Prostate gland (tissue), 2 donors: ENCODE measurements at regions not wholly inside any gene's neighbourhood (a gene's known extent, or its start where the extent isn't known, plus 50 kb on each side); places are given as distances from the start of the nearest gene placed in this dataset.

Source experiments
- DNase-seq: peaks from one replicate; pipeline ENCODE4 v3.0.0-alpha.2; 2019; ENCODE audit warnings: low spot score
- H3K27ac ChIP-seq, 2 donors: fragments of 200-600 bp; sonication (generic); 2 replicates each; pipeline ENCODE4 v1.5.1; 2017 to 2019
- H3K27me3 ChIP-seq: fragments of 200-600 bp; sonication (generic); replicated peaks from 2 replicates; pipeline ENCODE4 v1.5.1; 2019; ENCODE audit not compliant: insufficient read depth
- H3K36me3 ChIP-seq, 2 donors: fragments of 200-600 bp; sonication (generic); 1 replicate in 1 of 2; 2 replicates in 1 of 2; pipeline versions ENCODE4 v1.5.1 to v1.8.1; 2017 to 2019
- H3K4me1 ChIP-seq: fragments of 200-600 bp; sonication (generic); replicated peaks from 2 replicates; pipeline ENCODE4 v1.5.1; 2019
- H3K4me3 ChIP-seq, 2 donors: fragments of 200-600 bp; sonication (generic); 2 replicates each; pipeline ENCODE4 v1.5.1; 2017 to 2019
- H3K9me3 ChIP-seq: fragments of 200-600 bp; sonication (generic); 2 replicates; pipeline ENCODE4 v1.5.1; 2017
- POLR2A ChIP-seq: fragments of 450-650 bp; IDR thresholded peaks from one replicate; pipeline ENCODE4 v1.6.1; 2016; ENCODE audit warnings: antibody characterized with exemption, mild to moderate bottlenecking
- POLR2AphosphoS5 ChIP-seq: sonication (generic); formaldehyde crosslinking; IDR thresholded peaks from one replicate; pipeline ENCODE4 v1.6.1; 2017; ENCODE audit warnings: antibody characterized with exemption
- WGBS: methylation state at CpG from one replicate; pipeline ENCODE4 v1.1.5; 2018; 5-methylcytosine and 5-hydroxymethylcytosine counted together
- intact Hi-C: fragments of 100-400 bp; cut with DNase I; formaldehyde crosslinking; loops from one replicate; pipeline ENCODE4 v1.14.2; 2022
- TF ChIP-seq, protein P1 (sequence below), 4 experiments: fragments of 200-600 bp in 2 of 4; fragments of 450-650 bp in 2 of 4; sonication (generic) in 2 of 4; IDR thresholded peaks; 1 replicate in 3 of 4; 2 replicates in 1 of 4; pipeline ENCODE4 v1.5.1; 2016 to 2019; ENCODE audit warnings: antibody characterized with exemption in 4 of 4, mild to moderate bottlenecking in 2 of 4, moderate library complexity in 2 of 4

DNA sequence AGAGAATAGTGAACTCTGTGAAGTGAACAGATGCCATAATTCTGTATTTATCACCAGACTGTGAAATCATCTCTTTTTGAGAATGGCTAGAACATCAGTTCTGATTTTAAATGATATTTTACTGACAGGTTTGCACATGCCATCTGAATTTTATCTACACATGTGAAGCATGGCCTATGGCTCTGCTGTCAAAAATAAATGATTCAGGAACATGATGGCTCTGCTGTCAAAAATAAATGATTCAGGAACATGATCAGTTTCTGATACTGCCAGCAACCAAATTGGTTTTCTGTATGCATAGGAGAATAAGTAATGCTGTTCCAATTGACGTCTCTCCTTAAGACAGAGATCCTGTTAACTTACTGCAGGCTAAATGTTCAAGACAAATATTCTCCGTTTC, 70.6 kb upstream of the TLL1 start:
- no peaks in the 10 kb centered on the region for H3K4me1 ChIP-seq
- DNase-seq = no peak
- H3K27me3 ChIP-seq = no peaks in the 10 kb centered on the region
- no peaks in the 10 kb centered on the region for H3K36me3 ChIP-seq
- no peak for TF ChIP-seq POLR2AphosphoS5
- 90% methylated on average over 2 of the region's 2 CpGs for WGBS
- intact Hi-C loops = no loop called here
- H3K9me3 ChIP-seq = no peaks in the 10 kb centered on the region
- H3K4me3 ChIP-seq = no peak overlapping the region
- H3K27ac ChIP-seq = no peak overlapping the region

DNA sequence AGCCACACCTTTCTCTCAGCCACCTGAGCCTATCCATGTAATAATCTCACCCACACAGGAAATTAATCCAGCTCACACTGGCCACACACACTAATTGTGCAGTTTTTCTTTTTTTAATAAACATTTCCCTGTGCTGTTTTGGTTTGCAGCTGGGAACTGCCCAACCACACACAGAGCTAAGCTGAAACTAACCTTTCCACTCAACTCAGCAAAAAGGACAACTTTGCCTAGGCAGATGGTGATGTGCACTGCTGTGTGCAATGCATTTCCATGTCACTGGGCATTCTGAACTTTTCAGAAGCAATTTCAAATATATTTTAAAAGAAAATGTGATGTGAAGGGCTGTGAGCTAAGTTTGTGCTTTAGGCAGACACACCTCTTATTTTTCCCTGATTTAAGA, 70.0 kb upstream of the TLL1 start:
- intact Hi-C loops = no loop called here
- Histone ChIP-seq H3K4me3 (no peak overlapping the region), H3K9me3 (no peaks in the 10 kb centered on the region), H3K4me1 (no peaks in the 10 kb centered on the region), H3K27me3 (no peaks in the 10 kb centered on the region), H3K27ac (no peak overlapping the region), H3K36me3 (no peaks in the 10 kb centered on the region)
- DNase-seq = no peak
- TF ChIP-seq POLR2AphosphoS5 = no peak
- TF ChIP-seq, protein P1, sequence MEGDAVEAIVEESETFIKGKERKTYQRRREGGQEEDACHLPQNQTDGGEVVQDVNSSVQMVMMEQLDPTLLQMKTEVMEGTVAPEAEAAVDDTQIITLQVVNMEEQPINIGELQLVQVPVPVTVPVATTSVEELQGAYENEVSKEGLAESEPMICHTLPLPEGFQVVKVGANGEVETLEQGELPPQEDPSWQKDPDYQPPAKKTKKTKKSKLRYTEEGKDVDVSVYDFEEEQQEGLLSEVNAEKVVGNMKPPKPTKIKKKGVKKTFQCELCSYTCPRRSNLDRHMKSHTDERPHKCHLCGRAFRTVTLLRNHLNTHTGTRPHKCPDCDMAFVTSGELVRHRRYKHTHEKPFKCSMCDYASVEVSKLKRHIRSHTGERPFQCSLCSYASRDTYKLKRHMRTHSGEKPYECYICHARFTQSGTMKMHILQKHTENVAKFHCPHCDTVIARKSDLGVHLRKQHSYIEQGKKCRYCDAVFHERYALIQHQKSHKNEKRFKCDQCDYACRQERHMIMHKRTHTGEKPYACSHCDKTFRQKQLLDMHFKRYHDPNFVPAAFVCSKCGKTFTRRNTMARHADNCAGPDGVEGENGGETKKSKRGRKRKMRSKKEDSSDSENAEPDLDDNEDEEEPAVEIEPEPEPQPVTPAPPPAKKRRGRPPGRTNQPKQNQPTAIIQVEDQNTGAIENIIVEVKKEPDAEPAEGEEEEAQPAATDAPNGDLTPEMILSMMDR (IDR thresholded peaks at IDR 0.05) = no peak
- no peak for TF ChIP-seq POLR2A

DNA sequence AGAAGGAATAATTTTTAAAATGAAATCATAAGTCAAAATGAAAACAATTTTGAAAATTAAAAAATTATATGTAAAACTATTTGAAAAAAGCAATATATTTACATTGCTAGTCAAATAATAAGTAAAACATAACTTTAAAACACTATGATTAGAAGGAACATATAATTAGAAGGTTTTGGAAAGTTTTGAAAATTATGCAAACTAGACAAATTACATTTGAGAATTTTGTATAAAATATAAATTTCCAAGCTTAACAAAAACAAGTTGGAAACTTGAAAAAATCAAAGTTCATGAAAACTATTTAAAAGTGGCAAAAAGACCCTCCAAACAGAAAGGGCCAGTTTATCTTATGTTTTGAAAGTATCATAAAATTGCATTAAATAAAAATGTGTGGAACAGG, 67.6 kb upstream of the TLL1 start:
- Histone ChIP-seq H3K4me1 (no peaks in the 10 kb centered on the region), H3K36me3 (no peaks in the 10 kb centered on the region), H3K4me3 (no peak overlapping the region), H3K27ac (no peak overlapping the region), H3K9me3 (no peaks in the 10 kb centered on the region), H3K27me3 (no peaks in the 10 kb centered on the region)
- intact Hi-C loops = no loop called here
- TF ChIP-seq, protein P1 (IDR thresholded peaks at IDR 0.05) = no peak
- no peak for TF ChIP-seq POLR2AphosphoS5
- no peak for TF ChIP-seq POLR2A
- DNase-seq = no peak

DNA sequence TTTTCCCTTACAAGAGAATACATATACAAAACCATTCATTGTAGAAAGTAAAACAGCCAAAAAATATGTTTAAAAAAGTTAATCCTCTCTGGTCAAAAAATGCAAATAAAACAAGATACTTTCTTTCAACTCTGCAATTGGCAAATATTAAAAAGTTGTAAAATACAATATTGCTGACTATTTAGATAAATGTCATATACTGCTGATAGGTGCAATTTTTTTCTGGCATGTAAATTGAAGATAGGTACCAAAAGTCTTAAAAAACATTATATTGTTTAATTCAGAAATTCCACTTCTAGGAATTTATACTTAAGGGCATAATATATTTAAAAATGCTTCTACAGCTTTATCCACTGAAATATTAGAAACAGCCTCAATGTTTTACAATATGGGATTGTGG, 66.4 kb upstream of the TLL1 start:
- DNase-seq = no peak

DNA sequence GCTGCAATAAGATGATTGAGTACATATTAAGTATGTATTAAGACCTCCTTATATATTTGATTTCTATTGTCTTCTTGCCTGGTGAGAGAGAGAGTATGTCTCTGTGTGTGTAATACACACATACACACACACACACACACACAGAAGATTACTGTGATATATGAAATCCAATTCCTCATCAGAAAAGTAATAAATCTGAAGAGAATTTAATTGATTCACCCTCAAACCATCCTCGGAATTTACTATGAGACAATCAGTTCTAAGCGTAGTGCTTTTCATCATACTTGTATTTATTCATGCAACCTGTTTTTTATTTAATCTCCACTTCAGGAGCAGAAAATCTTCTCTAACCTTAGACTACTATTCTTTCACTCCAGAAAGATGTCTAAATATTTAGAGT, 62.3 kb upstream of the TLL1 start:
- intact Hi-C loops = no loop called here
- whole genome bisulfite sequencing = 59% methylated on average over 2 of the region's 2 CpGs
- no peak for DNase-seq

More for the DNA sequence above, 66.4 kb upstream of the TLL1 start:
- Histone ChIP-seq H3K4me3 (no peak overlapping the region), H3K36me3 (no peaks in the 10 kb centered on the region), H3K9me3 (no peaks in the 10 kb centered on the region), H3K27me3 (no peaks in the 10 kb centered on the region), H3K27ac (no peak overlapping the region), H3K4me1 (no peaks in the 10 kb centered on the region)
- no peak for TF ChIP-seq POLR2AphosphoS5
- TF ChIP-seq, protein P1 (IDR thresholded peaks at IDR 0.05) = no peak
- no peak for TF ChIP-seq POLR2A
- intact Hi-C loops = no loop called here

More for the DNA sequence above, 62.3 kb upstream of the TLL1 start:
- Histone ChIP-seq H3K4me3 (no peak overlapping the region), H3K9me3 (no peaks in the 10 kb centered on the region), H3K36me3 (no peaks in the 10 kb centered on the region), H3K27ac (no peak overlapping the region), H3K27me3 (no peaks in the 10 kb centered on the region), H3K4me1 (no peaks in the 10 kb centered on the region)
- TF ChIP-seq POLR2A (no peak), POLR2AphosphoS5 (no peak)
- TF ChIP-seq, protein P1 (IDR thresholded peaks at IDR 0.05) = no peak
